ENCODE measurements at regions not wholly inside any gene's neighbourhood (a gene's known extent, or its start where the extent isn't known, plus 50 kb on each side); places are given as distances from the start of the nearest gene placed in this dataset.

DNA sequence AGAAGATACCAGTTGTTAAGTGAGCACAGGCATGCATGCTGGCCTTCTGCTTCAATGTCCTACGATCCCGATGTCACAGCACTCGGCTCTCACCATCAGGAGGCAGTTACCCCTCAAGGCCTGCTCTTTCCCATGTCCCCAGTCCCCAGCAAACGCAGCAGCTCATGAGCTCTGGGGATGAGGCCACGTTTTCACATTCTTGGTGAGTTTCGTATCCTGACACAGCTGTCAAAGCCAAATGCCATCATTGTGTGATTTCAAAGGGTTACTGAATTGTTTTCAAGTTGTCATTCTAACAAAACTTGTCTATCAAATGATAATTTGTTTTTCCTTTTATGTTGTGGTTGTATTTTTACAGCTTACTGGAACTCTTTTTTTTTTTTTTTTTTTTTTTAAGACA, 226.9 kb upstream of the KCNG1 start:
- TF ChIP-seq CTCF (optimal IDR thresholded peaks at IDR 0.05 in 1 of 3, IDR thresholded peaks at IDR 0.05 in 1 of 3, conservative IDR thresholded peaks at IDR 0.05 in 1 of 3; ENCODE audit: extremely low read depth in 1 of 3, insufficient read depth in 2 of 3, low read length in 3 of 3) (no peak), EZH2 (IDR thresholded peaks at IDR 0.05; ENCODE audit: low read length) (no peak)
